DND-41 (cell line): ENCODE measurements at regions not wholly inside any gene's neighbourhood (a gene's known extent, or its start where the extent isn't known, plus 50 kb on each side); places are given as distances from the start of the nearest gene placed in this dataset.

Experiments
- ATAC-seq: fragments of 200-7000 bp; cut with Tn5 transposase; 3 replicates; pipeline ENCODE4 v1.9.1; 2021; ENCODE audit warnings: low read depth; ENCODE audit not compliant: insufficient read depth
- DNase-seq: peaks from one replicate; pipeline ENCODE4 v3.0.0-alpha.2; 2020
- H2AFZ ChIP-seq: 2 replicates; pipeline ENCODE4 v1.6.0; 2012; ENCODE audit warnings: low read depth, low read length
- H3K27ac ChIP-seq: 2 replicates; pipeline ENCODE4 v1.5.1; 2012; ENCODE audit warnings: low read length, inconsistent platforms
- H3K27me3 ChIP-seq: fragments of 200-600 bp; sonication (generic); 2 replicates; pipeline ENCODE4 v1.6.0; 2012; ENCODE audit warnings: low read length, mild to moderate bottlenecking, inconsistent platforms; ENCODE audit not compliant: insufficient read depth, poor library complexity
- H3K36me3 ChIP-seq: 2 replicates; pipeline ENCODE4 v1.5.1; 2012; ENCODE audit warnings: low read length, inconsistent platforms; ENCODE audit not compliant: insufficient read depth
- H3K4me1 ChIP-seq: 2 replicates; pipeline ENCODE4 v1.5.1; 2012; ENCODE audit warnings: mild to moderate bottlenecking, low read length; ENCODE audit not compliant: insufficient read depth
- H3K4me2 ChIP-seq: 2 replicates; pipeline ENCODE4 v1.6.0; 2012; ENCODE audit warnings: mild to moderate bottlenecking, moderate library complexity, low read length, inconsistent platforms; ENCODE audit not compliant: insufficient read depth
- H3K4me3 ChIP-seq, 2 experiments: fragments of 200-600 bp in 1 of 2; shearing (Covaris generic) in 1 of 2; 2 replicates each; pipeline ENCODE4 v1.5.1; 2012 to 2016; ENCODE audit warnings: inconsistent platforms in 2 of 2, low read length in 2 of 2, mild to moderate bottlenecking in 2 of 2, low read depth in 1 of 2, moderate library complexity in 1 of 2
- H3K79me2 ChIP-seq: 2 replicates; pipeline ENCODE4 v1.6.0; 2012; ENCODE audit warnings: low read length, inconsistent platforms; ENCODE audit not compliant: insufficient read depth
- H3K9ac ChIP-seq: 2 replicates; pipeline ENCODE4 v1.6.0; 2012; ENCODE audit warnings: low read depth, mild to moderate bottlenecking, inconsistent platforms, low read length, moderate library complexity
- H3K9me3 ChIP-seq: 2 replicates; pipeline ENCODE4 v1.5.1; 2012; ENCODE audit warnings: low read length, moderate library complexity, mild to moderate bottlenecking, inconsistent platforms; ENCODE audit not compliant: insufficient read depth, severe bottlenecking
- H4K20me1 ChIP-seq: 2 replicates; pipeline ENCODE4 v1.6.0; 2012; ENCODE audit warnings: low read length; ENCODE audit not compliant: insufficient read depth
- CTCF ChIP-seq: IDR thresholded peaks from 2 replicates; pipeline ENCODE4 v1.5.1; 2012; ENCODE audit warnings: borderline replicate concordance, low read length, moderate library complexity, mild to moderate bottlenecking; ENCODE audit not compliant: poor library complexity, severe bottlenecking; ENCODE audit errors: extremely low read depth
- EZH2 ChIP-seq: IDR thresholded peaks from 3 replicates; pipeline ENCODE4 v1.6.1; 2012; ENCODE audit warnings: borderline replicate concordance, low read depth, mild to moderate bottlenecking, moderate library complexity, low read length, inconsistent platforms; ENCODE audit not compliant: severe bottlenecking

DNA sequence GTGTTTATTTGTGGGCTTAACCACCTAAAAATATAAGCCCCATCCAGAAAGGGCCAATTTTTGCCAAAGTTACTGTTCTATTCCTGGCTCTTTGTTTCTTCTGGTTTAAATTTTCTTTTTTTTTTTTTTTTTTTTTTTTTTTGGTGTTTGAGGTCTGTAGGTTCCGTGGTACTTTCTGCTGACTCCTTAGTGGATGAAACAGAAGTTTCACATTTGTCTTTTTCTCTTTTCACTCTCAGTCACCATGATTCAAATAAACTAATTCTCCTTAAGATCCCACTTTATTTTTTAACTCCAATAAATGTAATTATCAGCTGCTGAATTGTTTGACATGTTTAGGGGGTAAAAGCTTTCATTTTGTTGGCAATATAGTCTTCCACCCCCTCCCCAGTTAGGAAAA lies 322.3 kb downstream of the CHRM3 start:
- Histone ChIP-seq H4K20me1 (no peaks in the 10 kb centered on the region), H3K9me3 (no peaks in the 10 kb centered on the region), H3K4me2 (no peak overlapping the region), H3K79me2 (peaks cover 5% of the 10 kb centered on the region), H3K27me3 (no peaks in the 10 kb centered on the region), H3K9ac (no peak overlapping the region), H3K27ac (no peak overlapping the region), H2AFZ (no peak overlapping the region), H3K4me3 (no peak overlapping the region), H3K4me1 (no peaks in the 10 kb centered on the region), H3K36me3 (peaks cover 46% of the 10 kb centered on the region)
- DNase-seq: no peak
- TF ChIP-seq CTCF: no peak
- no peak for TF ChIP-seq EZH2
- no peak for ATAC-seq

DNA sequence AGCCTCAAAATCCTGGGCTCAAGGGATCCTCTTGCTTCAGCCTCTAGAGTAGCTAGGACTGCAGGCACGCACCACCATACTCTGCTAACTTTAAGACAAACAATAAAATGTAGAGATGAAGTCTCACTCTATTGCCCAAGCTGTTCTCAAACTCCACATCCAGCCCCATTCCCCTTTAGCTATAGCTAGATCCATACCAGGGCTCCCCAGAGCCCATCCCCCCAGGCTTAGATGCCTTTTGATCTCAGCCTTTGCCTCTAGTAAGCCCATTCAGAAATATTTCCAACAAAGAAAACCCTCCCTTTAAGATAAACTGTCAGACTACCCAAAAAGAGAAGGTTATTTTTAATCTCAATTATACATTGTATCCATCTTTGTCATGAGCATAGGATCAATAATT lies 325.4 kb downstream of the CHRM3 start:
- Histone ChIP-seq H3K4me2 (no peak overlapping the region), H3K9ac (no peak overlapping the region), H2AFZ (no peak overlapping the region), H3K4me1 (peaks cover 16% of the 10 kb centered on the region), H3K79me2 (peaks cover 25% of the 10 kb centered on the region), H3K4me3 (no peak overlapping the region), H3K9me3 (no peaks in the 10 kb centered on the region), H4K20me1 (no peaks in the 10 kb centered on the region), H3K36me3 (peaks cover 28% of the 10 kb centered on the region), H3K27me3 (no peaks in the 10 kb centered on the region), H3K27ac (no peak overlapping the region)
- TF ChIP-seq CTCF: no peak
- TF ChIP-seq EZH2: no peak
- ATAC-seq (no peak), DNase-seq (no peak)

DNA sequence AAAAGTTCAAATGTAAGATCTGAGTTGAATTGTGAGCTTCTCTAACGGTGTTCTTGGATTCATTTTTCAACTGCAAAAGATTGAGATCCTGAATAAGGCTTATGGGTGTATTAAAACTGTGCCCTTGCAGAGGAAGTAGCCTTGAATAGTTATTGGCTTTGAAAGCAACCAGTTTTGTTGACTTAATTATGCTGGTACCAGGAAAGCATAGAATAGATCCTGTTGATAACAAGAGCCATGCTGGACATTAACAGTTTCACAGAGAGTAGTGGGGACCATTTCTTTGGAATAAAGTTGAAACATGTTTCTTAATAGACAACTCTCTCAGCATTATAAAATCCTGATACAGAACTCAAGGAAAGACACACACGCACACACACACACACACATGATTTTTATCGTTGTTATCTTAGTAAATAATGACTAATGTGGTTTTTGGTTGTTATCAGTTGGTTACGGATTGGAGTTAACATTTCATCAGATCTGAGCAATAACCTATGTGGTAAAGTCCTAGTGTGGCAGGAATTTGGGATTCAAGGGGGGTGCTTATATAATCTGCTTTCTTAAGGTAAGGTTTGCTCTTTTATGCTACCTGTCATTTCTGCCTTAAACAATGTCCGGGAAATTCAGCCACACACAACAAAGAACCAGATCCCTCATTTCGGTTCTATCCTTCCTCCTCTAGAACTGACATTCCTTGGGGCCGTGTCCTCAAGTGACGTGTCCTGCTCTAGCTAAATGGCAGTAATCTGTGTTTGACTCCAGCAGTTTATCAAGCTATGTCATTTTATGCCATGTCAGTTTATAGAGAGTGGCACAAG lies 330.9 kb downstream of the CHRM3 start:
- Histone ChIP-seq H4K20me1 (no peaks in the 10 kb centered on the region), H3K4me1 (peaks cover 46% of the 10 kb centered on the region), H3K9me3 (no peaks in the 10 kb centered on the region), H3K79me2 (peaks cover 61% of the 10 kb centered on the region), H2AFZ (peak overlapping the region; percentile 12; the same call in 1 of the 2 replicates), H3K9ac (peak overlapping the region; percentile 75), H3K27ac (peak overlapping the region; percentile 96), H3K4me2 (peak overlapping the region; percentile 64), H3K4me3 (peak overlapping the region; percentile 61 to 63; a peak in 3 of 4 replicates), H3K27me3 (no peaks in the 10 kb centered on the region), H3K36me3 (peaks cover 15% of the 10 kb centered on the region)
- no peak for ATAC-seq
- TF ChIP-seq EZH2 (no peak), CTCF (no peak)
- DNase-seq: peak; percentile 23
